ENCODE measurements at regions not wholly inside any gene's neighbourhood (a gene's known extent, or its start where the extent isn't known, plus 50 kb on each side); places are given as distances from the start of the nearest gene placed in this dataset.

DNA sequence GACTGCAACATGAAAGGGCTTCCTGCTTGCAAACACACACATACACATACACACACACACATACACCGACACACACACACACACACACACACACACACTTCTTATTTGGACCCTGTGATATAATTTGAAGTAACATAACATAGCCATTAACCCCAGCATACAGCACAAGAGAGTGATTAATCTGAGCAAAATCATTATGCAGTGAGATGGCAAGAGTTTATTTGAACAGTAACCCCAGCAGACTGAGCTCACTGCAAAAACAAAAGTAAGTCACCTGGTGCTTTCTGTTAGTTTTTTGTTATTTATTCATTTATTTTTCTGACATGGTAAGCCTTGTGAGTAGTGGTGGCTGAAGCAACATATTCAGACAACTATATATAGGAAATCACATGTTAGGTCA is 93.7 kb downstream of the NOL4 start:
- TF ChIP-seq, protein P1, sequence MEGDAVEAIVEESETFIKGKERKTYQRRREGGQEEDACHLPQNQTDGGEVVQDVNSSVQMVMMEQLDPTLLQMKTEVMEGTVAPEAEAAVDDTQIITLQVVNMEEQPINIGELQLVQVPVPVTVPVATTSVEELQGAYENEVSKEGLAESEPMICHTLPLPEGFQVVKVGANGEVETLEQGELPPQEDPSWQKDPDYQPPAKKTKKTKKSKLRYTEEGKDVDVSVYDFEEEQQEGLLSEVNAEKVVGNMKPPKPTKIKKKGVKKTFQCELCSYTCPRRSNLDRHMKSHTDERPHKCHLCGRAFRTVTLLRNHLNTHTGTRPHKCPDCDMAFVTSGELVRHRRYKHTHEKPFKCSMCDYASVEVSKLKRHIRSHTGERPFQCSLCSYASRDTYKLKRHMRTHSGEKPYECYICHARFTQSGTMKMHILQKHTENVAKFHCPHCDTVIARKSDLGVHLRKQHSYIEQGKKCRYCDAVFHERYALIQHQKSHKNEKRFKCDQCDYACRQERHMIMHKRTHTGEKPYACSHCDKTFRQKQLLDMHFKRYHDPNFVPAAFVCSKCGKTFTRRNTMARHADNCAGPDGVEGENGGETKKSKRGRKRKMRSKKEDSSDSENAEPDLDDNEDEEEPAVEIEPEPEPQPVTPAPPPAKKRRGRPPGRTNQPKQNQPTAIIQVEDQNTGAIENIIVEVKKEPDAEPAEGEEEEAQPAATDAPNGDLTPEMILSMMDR (IDR thresholded peaks at IDR 0.05), result no peak
- no peak for TF ChIP-seq ZFX (IDR thresholded peaks at IDR 0.05; ENCODE audit: borderline replicate concordance)
